ENCODE measurements at regions not wholly inside any gene's neighbourhood (a gene's known extent, or its start where the extent isn't known, plus 50 kb on each side); places are given as distances from the start of the nearest gene placed in this dataset.
"Not testable (repeated sequence)": the region's sequence is repeated elsewhere in the genome, so short reads cannot be mapped to it uniquely, and the experiment has no call there.

GRCh38 chr5:165351342-165351741 is 1845.9 kb downstream of the MAT2B start:
- no peak for DNase-seq

DNA sequence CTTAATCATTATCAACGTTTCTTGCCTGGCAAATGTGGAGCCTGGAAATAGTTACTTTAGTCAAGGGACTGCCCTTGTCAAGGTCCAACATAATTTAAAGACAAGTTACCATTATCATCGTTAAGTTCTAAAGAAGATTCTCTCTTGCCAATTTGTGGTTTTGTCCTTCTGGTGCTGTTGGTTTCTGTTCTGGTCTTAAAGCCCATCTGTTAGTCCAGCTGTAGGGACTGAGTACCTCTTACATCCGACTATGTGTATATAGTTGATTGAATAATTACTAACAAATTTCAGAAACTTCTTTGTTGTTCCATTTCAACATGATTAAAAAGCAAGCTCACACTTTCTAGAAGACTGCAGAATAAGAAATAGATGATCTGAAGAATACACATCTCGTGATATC is 1854.9 kb downstream of the MAT2B start:
- no peak for DNase-seq

- DNase-seq, result no peak
Observed at GRCh38 chr5:165360784-165361542, 1855.5 kb downstream of the MAT2B start.

DNA sequence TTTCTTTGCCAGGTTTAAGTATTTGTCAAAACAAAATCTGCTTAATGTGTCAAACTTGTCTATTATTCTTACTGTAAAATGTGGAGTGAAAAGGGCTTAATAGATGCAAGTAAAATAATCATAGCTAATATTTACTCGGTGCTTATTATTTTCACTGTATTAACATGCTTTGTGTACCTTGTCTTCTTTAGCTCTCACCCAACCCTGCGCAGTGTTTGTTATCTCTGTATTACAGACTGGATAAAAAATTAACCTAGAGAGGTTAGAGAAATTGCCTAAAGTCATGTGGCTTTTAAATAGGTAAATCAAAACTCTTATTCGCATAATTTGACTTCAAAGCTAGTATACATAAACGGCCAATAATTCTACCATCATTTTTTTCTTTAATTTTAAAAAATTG is 1864.8 kb downstream of the MAT2B start:
- no peak for DNase-seq

- DNase-seq, result no peak
Observed at GRCh38 chr5:165370794-165371193, 1865.4 kb downstream of the MAT2B start.

- no peak for DNase-seq
Observed at GRCh38 chr5:165375201-165375600, 1869.8 kb downstream of the MAT2B start.

- no peak for DNase-seq
Observed at GRCh38 chr5:165393839-165394238, 1888.4 kb downstream of the MAT2B start.

GRCh38 chr5:165397516-165397915 is 1892.1 kb downstream of the MAT2B start:
- no peak for DNase-seq

- DNase-seq, result no peak
Observed at GRCh38 chr5:165400086-165400485, 1894.7 kb downstream of the MAT2B start.

GRCh38 chr5:165404917-165405316 is 1899.5 kb downstream of the MAT2B start:
- no peak for DNase-seq

DNA sequence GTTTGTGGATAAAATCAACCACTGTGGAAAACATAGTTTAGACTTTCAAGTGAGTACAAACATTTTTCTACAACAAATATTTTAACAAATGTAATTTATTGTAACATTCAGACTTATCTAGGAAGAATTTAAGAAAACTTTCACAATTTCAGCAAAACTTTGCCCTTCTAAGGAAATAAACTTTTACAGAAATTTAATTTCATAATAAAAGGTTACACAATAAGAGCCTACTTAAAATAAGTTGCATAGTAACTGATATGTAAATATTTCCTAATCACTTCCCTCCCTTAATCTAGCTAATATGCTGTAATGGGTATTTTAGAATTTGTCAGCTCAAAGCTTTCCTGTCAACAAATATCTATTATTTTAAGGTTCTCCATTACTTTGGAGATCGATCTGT is 1899.9 kb downstream of the MAT2B start:
- DNase-seq, result no peak

GRCh38 chr5:165407352-165407751 is 1901.9 kb downstream of the MAT2B start:
- DNase-seq, result no peak

GRCh38 chr5:165410476-165410875 is 1905.1 kb downstream of the MAT2B start:
- DNase-seq, result no peak

GRCh38 chr5:165411532-165411931 is 1906.1 kb downstream of the MAT2B start:
- not testable (repeated sequence) for DNase-seq

- DNase-seq, result no peak
Observed at GRCh38 chr5:165420493-165420892, 1915.1 kb downstream of the MAT2B start.

DNA sequence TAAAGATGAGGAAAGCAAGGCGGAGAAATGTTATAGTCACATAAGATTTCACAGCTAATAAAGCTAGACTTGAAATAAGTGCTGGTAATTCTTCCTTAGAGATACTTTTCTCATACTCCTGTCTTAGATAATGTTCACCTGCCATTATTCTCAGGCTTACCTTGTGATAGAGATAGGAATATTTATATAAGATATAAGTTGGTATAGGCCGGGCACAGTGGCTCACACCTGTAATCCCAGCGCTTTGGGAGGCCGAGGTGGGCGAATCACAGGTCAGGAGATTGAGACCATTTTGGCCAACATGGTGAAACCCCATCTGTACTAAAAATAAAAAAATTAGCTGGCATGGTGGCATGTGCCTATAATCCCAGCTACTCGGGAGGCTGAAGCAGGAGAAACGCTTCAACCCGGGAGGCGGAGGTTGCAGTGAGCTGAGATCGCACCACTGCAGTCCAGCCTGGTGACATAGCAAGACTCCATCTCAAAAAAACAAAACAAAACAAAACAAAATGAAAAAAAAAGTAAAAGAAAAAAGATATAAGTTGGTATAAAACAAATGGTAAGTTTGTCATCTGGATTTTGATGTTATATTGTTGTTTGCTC is 1918.4 kb downstream of the MAT2B start:
- no peak for DNase-seq

- DNase-seq, result no peak
Observed at GRCh38 chr5:165425594-165425993, 1920.2 kb downstream of the MAT2B start.

GRCh38 chr5:165448753-165449152 is 1943.3 kb downstream of the MAT2B start:
- DNase-seq, result no peak

DNA sequence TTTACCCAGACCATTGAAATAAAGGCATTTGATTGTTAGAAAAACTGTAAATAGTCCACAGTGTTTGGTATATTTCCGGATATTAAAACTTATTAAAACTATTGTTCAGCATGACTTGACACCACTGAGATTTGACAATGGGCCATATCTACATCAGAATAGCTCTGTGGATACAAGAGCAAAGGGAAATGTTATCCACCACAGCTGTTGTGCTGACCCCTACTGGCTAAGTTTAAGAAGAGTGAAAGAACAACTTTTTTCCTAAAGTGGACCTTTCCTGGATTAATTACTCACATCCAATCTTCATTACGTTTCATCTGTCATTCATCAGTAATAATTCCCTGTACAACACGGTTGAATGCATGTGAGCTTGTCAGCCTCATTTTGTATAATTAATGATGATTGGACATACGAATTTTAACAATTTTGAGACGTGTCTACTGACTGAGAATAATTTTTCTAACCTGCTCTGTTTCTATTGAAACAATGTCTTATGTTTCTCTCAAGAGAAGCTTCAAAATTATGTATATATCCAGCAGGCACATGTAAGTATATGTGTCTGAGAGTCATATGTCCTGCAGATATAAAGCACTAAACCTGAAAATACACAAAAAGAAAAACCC is 1952.6 kb downstream of the MAT2B start:
- peak; percentile 30 to 66 for DNase-seq

- no peak for DNase-seq
Observed at GRCh38 chr5:165459232-165459631, 1953.8 kb downstream of the MAT2B start.

- peak in 1 of 2 experiments; percentile 16 for DNase-seq
Observed at GRCh38 chr5:165460911-165461310, 1955.5 kb downstream of the MAT2B start.

- DNase-seq, result no peak
Observed at GRCh38 chr5:165477546-165477945, 1972.1 kb downstream of the MAT2B start.

GRCh38 chr5:165495829-165496380 is 1990.5 kb downstream of the MAT2B start:
- DNase-seq, result no peak

DNA sequence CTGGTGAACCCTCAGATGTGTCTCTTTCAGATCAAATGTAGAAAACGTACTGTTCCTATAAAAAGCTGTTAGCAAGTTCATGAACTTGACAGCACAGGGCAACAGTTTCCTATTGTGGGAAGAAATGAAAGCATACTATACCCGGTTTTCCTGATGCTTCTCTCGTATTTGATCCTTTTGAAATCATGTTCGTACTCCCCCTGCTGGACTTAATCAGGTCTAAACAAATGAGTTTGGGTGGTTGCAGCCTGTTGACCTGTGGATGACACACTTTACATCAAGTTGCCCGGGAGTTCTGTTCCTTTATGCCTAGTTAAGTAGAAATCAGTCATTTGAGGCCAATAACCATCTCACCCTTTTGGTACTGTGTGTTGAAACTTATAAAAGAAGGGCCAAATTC is 1992.3 kb downstream of the MAT2B start:
- peak in 1 of 2 experiments; percentile 71 for DNase-seq
